Midbrain (tissue), 1 donor: ENCODE measurements at regions not wholly inside any gene's neighbourhood (a gene's known extent, or its start where the extent isn't known, plus 50 kb on each side); places are given as distances from the start of the nearest gene placed in this dataset.
"Not testable (repeated sequence)": the region's sequence is repeated elsewhere in the genome, so short reads cannot be mapped to it uniquely, and the experiment has no call there.

Source experiments
- DNase-seq: peaks from one replicate; lab custom pipeline; 2025; lab: John Stamatoyannopoulos, UW

DNA sequence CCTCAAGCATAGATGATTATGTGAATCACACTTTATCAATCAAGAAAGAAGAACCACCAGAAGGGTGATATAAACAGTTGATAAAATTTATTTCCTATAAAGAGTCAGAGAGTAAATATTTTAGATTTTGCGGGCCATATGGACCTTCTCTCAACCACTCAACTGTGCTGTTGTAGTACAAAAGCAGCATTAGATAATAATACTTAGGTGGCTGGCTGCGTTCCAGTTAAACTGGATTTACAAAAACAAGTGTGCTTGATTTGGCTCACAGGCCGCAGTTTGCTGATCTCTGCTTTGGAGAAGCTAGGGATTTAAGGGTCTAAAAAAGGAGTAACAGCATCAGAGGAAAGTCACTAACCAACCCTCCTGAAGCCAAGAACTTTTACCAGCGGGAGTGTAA lies 1406.0 kb downstream of the KCNT2 start:
- no peak for DNase-seq

DNA sequence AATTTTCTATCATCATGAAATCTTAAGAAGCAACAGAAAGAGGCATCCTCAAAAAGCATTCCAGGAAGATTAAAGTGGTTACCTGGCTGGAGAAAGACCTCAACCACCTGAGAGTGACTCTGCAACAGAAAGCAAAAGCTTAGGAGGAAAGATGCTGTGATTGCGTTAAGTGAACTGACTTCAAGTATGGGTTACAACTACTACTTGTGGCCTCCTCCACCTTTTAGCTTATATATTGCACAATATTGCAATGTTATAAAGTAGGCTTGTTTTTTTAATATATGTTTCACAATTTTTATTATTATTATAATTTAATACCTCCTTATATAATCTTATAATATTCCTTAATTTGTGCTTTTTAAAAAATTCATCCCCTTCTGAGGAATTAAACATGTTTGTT lies 1407.5 kb downstream of the KCNT2 start:
- DNase-seq: no peak

DNA sequence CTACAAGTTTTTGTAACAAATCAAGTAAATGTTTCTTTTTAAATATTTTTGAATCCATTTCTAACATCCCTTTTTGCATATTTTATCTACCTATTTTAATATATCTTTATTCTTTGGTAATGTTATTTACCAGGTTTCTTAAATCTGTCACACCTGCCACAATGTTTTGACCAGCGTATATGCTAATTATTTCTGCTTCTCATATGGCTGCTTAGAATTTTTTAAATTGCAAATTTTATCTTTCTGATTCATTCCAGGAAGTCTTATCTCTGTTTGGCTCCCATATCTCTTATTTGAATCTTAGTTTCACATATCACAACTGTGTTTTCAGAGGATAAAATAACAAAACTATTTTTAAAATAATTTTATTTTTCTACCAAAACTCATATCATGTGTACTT lies 1411.1 kb downstream of the KCNT2 start:
- DNase-seq: no peak

DNA sequence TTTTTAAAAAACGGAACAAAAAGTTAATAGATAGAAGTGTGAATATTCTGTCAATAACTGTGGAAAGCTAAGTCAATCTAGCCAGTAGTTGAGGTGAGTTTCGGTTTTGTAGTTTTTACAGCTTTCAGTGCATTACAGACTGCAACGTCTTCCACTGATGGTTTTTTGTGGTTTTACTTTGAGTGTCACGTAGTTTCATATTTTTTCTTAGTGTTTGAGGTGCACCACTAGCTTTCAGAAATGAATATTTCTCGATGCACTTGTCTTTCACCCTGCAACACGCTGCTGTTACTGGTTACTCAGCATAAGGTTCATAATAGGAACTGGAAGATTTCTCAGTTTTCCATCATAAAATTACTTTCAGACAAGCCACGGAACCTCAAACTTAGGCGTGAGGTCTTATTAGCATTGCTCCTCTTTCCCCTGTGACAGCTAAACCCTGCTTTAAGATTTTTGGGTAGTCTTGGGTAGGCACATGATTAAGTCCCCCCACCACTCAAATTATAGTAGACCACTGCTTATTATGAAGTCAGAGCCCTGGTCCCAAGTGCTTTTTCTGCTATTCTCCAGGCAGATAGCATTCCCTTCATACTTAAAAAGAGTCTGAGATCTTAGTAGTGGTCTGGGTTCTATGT lies 1412.7 kb downstream of the KCNT2 start:
- no peak for DNase-seq

DNA sequence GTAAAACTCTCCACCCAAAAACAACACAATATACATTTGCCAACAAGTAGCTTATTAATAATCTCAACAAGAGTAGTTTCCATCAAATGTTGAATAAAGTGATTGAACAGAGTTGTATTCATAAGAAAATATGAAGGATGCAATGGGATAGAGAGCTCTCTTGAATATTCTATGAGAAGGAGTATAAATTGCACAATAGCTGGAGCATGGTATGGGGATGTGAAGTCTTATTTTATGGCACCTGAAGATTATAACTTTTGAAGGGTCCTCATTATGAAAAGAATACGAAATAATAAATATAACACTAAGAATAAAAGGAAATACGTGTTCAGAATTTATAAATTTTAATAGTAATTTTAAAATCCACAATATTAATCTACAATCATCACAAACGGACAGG lies 1415.1 kb downstream of the KCNT2 start:
- DNase-seq: no peak

DNA sequence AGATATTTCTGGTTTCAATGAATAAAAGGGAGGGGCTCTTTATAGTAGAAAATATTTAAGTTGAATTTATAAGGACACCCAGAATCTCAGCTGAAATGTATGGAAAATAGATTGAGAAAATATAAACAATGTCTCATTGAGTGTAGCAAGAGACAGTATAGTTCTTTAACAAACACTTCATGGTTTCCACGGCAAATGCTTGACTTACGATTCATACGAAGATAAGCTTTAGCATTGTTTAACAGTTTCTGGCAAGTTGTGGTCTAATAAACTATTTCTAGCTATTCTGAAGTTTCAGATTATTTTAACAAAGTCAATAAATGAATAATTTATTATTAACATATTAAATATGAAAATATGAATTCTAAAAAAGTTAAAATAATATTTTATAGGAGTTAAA lies 1419.4 kb downstream of the KCNT2 start:
- DNase-seq: no peak

DNA sequence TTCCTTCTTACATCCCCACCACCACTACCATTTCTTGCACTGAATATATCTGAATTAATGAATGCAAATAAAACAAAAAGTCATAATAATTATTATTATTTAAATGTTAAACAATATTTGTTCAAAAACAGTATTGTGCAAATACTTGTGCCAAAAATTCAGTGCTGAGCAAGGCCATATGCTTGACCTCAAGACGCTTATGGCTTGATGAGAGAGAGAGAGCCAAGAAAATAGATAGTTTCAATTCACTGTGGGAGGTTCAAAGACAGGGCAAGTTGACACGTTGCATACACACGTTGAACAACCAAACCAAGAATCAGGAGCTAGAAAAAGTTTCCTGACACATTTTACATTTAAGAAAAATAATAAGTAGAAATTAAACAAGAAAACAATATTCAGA lies 1421.7 kb downstream of the KCNT2 start:
- DNase-seq: no peak

DNA sequence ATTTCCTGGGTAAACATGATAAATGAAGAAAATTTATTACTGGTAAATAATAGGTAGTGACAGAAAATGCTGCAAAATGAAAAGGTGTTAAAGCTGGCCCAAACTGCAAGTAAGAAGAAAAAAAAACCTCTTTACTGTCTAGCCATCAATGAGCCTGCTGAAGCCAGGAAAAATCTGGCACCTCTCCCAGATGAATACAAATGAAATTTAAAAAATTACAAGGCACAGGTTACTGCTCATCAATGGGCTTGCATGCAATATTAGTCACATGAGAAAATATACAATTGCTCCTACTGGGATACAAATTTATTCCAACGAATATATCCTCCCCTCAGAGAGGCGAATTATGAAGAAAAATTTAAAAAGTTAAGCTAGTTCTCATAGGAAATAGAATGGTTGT lies 1422.5 kb downstream of the KCNT2 start:
- no peak for DNase-seq

DNA sequence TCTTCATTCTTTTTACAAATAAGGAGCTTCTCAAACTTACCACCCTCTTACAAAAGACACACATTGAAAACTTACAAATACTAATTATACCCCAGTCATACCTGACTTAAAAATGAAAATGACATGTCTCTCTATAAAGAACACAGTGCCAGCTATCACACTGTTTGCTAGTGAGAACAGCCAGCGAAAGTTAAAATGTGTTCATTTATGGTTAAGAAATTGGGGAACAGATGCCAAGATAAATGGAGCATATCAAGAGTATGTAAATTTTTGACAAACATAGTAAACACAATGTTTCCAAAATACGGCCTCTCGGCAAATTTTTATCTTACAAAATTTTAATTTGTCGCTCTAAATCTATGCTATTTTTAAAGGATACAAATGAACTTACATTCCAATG lies 1422.9 kb downstream of the KCNT2 start:
- no peak for DNase-seq

DNA sequence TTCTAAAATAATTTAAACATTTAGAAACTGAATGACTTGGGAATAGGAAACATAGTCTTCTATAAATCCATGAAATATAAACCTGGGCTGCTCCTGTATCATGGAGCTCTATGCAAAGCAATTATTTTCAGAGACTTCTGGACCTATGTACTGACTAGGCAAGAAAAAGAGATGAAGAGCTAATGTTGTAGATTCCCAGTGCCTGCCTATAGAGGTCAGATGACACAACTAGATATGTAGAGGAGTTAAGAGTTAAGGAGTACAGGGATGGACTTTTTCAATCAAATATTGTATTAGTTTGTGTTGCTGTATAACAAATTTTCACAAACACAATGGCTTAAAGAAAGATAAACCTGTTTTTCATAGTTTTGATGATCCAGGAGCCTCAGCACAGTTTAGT lies 1434.5 kb downstream of the KCNT2 start:
- no peak for DNase-seq

DNA sequence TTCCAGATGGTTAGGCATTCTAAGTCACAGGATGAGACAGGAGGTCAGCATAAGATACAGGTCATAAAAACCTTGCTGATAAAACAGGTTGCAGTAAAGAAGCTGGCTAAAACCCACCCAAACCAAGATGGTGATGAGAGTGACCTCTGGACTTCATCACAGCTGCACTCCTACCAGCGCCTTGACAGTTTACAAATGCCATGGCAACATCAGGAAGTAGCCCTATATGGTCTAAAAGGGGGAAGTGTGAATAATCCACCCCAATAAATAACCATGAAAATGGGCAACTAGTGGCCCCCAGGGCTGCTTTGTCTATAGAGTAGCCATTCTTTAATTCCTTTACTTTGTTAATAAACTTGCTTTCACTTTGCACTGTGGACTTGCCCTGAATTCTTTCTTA lies 1448.4 kb downstream of the KCNT2 start:
- not testable (repeated sequence) for DNase-seq

DNA sequence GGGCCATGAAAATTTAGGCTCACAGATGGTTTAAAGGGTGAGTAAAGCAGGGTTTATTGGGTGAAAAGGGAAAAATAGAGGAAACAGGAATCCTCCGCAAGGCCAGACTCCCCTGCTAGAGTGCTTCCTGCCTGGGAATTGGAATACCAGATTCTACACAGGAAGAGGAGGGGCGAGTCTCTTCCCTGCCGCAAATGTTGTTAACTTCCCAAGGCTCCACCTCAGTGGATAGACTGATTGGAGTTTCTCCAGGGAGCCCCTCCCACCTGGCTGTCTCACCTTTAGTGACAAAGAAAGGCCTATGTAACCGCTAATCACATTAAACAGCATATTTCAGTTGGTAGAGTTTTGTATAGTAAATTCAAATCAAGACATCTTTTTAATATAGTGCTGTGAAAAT lies 1450.1 kb downstream of the KCNT2 start:
- DNase-seq: no peak

DNA sequence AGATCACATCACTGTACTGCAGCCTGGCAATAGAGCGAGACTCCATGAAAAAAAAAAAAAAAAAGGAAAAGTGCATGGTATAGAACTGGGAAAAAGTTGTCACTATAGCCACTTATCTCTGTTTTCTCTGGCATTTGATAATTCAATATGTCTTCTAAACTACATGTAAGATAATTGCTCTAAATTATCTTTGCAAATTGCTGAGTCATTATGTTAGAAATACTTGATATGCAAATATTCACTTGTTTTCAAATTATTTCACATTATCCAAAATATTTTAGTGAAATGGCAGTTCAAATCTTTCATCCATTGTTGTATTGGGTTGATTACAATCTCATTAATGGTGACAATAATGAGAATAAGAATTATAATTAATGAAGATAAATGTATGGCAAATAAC lies 1455.1 kb downstream of the KCNT2 start:
- DNase-seq: no peak

DNA sequence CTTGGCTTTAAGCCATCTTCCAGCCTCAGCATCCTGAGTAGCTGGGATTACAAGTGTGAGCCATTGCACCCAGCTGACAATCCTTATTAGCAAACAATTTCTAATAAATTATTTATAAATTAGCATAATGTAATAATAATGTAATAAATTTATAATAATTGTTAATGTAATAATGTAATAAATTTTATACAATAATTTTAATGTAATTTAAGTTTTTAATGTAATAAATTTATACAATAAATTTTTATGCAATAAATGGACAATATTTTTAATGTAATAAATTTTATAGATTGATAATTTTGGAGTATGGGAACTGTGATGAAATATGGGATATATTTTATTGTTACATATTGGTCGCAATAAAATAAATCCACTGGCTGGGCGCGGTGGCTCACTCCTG lies 1457.5 kb downstream of the KCNT2 start:
- no peak for DNase-seq

DNA sequence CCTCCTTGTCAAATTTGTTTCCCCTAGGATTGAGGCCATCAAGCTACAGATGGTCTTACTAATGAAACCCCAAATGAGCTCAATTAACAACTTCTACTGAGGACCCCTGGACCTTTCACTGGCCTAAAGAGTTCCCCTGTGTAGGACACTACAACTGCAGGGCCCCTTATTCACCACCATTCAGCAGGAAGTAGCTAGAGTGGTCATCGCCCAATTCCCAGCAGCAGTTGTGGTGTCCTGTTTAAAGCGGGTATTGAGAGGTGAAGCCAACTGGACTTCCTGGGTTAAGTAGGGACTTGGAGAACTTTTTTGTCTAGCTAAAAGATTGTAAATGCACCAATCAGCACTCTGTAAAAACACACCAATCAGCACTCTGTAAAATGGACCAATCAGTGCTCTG lies 1466.9 kb downstream of the KCNT2 start:
- DNase-seq: no peak

DNA sequence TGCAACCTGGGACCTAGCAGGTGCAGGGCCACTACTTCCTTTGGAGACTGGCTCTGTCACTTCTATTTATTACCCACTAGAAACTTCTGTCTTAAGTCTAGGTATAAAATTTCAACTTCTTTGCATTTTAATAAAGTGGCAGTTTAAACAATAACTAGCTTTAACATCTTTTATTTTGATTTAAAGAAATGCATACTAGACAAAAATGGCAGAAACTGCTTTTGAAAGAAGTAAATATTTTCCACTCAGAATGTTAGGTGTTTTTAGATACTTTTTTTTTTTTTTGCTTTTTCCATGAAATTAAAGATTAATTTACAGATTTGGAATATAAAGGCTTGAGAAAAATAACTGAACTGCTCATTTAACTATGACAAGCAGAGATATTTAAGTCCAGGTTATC lies 1477.6 kb downstream of the KCNT2 start:
- DNase-seq: no peak

DNA sequence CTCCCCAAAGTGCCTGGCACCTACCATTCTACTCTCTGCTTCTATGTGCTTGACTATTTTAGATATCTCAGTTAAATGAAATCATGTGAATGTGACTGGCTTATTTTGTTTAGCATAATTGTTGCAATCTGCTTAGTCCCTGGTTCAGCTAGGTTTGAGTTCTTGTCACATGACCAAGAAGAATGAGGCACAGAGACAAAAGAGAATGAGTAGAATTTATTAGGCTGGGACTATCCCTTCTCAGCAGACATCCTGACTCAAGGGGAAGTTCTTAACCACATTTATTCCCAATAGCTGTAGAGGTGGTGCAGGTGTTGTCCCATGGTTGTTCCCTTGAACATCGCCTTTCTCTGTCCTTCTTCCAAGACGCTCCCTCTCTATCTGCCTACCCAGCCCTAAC lies 1485.7 kb downstream of the KCNT2 start:
- DNase-seq: no peak

DNA sequence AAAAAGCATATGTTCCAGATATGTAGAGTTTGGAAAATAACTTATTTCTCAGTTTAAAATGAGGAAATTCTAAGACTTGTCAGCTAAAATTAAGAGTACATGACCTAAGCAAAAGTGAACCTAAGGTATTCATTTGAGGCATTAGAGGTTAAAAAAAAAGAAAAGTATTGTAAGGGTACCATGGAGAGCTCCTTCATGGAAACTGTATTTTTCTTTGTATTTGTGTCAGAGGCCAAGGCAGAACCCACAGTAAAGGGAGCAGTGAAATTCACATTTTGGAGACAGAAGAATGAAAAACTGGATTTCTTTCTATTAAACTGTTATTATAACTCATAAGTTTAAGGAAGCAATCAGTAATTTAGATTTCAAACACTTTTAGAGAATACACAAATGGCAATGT lies 1494.8 kb downstream of the KCNT2 start:
- no peak for DNase-seq

DNA sequence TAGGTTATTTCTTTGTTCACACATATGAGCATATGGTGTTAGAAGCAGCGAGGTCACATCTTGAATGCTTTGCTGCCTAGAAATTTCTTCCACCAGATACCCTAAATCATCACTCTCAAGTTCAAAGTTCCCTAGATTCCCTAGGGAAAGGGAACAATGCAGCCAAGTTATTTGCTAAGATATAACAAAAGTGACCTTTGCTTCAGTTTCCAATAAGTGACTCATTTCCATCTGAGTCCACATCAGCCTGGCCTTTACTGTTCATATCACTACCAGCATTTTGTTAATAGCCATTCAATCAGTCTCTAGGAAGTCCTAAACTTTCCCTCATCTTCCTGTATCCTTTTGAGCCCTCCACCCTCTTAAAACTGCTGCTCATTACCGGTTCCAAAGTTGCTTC lies 1502.5 kb downstream of the KCNT2 start:
- DNase-seq: no peak

DNA sequence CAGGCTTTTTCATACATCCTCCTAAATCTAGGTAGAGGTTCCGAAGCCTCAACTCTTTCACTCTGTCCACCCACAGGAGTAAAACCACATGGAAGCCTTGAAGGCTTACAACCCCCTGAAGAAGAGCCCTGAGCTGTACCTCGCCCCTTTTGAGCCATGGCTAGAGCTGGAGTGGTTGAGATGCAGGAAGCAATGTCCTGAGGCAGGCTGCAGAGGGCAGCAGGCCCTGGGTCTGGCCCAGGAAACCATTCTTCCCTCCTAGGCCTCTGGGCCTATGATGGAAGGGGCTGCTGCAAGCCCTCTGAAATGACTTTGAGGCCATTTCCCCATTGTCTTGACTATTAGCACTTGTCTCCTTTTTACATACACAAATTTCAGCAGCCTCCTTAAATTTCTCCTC lies 1503.0 kb downstream of the KCNT2 start:
- DNase-seq: no peak

DNA sequence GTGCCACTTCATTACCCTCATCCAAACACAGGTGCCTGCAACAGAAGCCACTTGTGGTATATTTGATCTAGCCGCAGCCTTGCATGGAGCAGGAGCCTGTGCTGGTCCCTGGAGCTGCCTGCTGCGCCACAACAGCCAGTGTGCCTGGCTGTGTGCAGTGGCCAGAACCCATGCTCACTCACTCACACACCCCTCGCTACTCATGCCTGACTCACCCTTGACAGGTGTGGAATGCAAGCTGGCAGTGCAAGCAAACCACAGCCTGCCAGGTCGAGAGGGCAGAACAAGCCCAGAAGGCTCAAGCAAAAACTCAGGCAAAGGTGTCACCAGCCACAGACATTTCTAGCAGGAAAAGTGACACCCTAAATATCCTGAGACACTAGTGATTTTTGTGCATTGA lies 1510.9 kb downstream of the KCNT2 start:
- no peak for DNase-seq

DNA sequence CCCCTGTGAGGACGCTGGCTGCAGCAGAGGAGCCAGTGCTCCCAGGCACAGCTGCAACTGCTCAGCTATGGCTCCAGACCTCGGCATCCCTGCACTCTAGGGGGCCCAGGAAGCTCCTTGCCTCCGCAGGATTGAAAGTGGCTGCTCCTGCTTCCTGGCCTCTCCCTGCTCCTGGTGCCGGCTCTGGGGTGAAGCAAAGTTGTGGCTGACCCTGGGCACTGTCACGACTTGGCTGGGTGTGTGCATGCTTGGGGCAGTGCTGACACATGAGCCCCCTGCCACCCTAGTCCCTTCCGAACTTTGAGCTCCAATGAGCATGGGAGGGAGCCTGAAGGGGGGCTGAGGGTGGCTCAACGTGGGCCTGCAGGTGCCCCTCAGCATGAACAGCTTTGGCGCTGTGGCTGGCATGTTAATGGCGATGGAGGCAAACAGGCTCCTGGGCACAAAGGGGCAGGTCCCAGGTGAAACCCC lies 1512.2 kb downstream of the KCNT2 start:
- no peak for DNase-seq

DNA sequence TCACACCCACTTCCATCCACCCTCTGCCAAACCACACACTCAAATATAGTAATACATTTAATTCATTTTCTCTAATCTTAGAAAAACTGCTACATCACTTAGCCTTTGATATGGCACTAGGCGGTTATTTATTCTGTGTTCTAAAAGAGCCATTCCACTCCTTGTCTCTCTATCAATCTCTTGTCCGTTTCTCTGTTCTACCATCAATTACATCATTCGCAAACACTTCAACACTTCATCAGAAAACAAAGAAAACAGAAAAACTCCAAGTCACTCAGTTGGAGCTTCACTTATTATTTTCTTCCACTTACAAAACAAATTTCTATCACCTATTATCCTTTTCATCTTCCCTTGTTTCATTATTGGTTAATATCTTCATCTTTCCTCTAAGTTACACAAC lies 1523.0 kb downstream of the KCNT2 start:
- no peak for DNase-seq

DNA sequence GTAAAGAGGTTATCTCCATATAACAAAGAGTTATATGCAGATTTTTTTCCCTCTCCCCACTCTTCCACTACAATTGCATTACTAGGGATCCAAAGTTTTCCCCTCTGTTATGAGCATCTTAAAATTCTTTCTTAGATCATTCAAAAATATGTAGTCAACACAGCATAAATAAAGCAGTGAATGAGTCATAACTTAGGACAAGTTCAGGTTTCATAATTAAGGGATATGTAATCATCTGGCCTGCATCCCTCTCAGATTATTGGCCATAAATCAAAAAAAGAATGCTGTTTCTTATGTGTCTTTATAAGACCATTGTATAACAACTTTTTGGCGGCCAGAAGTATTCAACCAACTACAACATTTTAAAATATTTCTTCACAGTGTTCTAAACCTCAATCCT lies 1526.1 kb downstream of the KCNT2 start:
- no peak for DNase-seq

DNA sequence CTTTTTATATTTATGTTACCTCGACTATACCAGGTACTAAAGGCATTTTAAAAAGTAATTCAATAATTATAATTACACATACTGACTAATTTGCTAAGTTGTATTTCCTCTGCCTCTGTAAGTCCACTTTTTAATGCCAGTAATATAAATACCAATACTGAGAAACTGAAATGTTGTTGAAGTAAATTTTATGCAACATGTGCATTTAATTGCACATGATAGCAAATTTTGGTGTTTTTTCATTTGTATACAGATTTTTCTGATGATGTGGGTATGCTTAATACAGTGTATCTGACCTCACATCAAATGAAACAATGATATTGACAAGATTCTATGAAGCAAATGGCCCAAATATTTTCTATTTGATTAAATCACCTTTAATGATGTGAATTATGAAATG lies 1531.6 kb downstream of the KCNT2 start:
- no peak for DNase-seq
